NCI-H2029 (cell line): ENCODE measurements at regions not wholly inside any gene's neighbourhood (a gene's known extent, or its start where the extent isn't known, plus 50 kb on each side); places are given as distances from the start of the nearest gene placed in this dataset.
"Not testable (repeated sequence)": the region's sequence is repeated elsewhere in the genome, so short reads cannot be mapped to it uniquely, and the experiment has no call there.

Experiments used
- DNase-seq: peaks from one replicate; lab custom pipeline; 2025; lab: John Stamatoyannopoulos, UW

- DNase-seq, result no peak
These were observed 118.3 kb upstream of the EEF2KMT start for GRCh38 chr16:5215901-5216300.

- DNase-seq, result no peak
These were observed 116.9 kb upstream of the EEF2KMT start for GRCh38 chr16:5214466-5214865.

- DNase-seq, result not testable (repeated sequence)
These were observed 114.9 kb upstream of the EEF2KMT start for GRCh38 chr16:5212501-5212900.

- not testable (repeated sequence) for DNase-seq
These were observed 110.4 kb upstream of the EEF2KMT start for GRCh38 chr16:5207862-5208498.

- no peak for DNase-seq
These were observed 109.5 kb upstream of the EEF2KMT start for GRCh38 chr16:5207001-5207523.

GRCh38 chr16:5206331-5206990 lies 108.9 kb upstream of the EEF2KMT start:
- DNase-seq, result no peak

DNA sequence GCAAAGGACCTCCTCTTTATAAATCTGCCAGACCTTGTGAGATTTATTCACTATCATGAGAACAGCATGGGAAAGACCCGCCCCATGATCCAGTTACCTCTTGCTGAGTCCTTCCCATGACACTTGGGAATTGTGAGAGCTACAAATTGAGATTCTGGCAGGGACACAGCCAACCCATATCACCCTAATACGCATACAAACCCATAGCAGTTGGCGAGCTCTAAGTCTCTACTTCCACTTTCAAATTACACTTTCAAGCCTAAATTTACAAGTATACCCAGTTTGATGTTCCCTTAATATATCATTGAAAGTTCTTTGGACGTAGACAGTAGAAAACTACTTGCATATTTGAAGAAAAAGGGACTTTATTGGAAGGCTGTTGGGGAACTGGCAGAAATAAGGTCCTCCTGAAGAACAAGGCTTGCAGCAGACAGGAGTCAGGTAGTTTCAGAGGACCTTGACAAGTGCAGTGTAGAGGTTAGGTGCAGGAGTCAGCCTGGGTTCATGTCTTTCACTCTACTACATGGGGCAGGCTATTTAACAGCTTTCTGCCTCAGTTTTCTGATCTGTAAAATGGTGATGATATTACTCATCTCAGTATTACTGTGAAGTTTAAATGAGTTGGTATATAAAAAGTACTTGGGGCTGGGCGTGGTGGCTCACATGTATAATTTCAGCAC lies 107.9 kb upstream of the EEF2KMT start:
- DNase-seq, result no peak

- not testable (repeated sequence) for DNase-seq
These were observed 106.1 kb upstream of the EEF2KMT start for GRCh38 chr16:5203675-5204074.

DNA sequence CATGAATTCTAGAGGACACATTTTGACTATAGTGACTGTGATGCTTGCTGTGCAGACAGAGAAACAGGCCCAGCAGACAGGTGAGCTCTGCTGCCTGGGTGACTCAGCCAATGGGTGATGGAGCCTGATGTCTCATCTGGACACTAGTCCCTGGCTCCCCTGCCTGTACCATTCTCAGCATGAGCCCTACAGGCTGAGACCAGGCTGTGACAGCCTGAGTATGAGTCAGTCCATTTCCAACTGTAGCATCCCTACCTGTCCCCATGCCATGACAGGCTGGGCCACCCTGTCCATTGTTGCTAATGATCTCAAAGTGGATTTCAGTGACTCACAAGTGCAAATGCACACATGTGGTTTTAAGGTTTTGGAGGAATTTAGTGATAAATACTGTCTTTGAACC lies 102.5 kb upstream of the EEF2KMT start:
- DNase-seq, result no peak

DNA sequence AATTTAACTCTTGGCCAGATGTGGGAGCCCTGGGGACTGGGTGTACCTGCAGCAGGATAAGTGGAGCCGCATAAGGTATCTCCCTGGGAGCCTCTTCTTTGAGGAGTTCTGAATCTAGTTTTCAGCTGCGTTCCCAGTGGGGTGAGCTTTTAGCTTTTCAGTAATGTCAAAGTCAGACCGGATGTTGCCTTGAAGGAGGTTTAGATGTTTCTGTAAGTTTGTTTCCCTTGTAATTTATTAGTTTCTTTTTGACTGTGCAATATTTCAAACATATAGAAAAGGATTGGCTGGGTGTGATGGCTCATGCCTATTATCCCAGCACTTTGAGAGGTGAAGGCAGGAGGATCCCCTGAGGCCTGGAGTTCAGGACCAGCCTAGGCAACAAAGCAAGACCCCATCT lies 98.6 kb upstream of the EEF2KMT start:
- DNase-seq, result no peak

DNA sequence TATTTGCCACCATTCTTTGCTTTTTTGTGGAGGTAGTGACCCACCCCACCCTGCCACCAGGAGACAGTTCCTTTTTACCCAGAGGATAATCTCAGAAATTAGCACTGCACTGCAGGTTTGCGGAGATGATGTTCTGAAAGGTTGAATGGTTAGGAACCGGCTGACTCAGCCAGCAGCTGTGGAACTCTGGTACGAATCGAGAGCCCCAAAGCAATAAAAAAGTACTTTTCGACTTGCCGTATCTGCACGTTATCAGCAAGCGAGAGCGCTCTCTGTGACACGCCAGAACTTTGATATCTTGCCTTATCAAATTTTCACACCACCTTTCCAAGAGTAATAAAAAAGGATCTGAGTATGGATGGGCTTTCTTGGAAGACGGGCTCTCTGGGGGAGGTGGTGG lies 96.3 kb upstream of the EEF2KMT start:
- no peak for DNase-seq

DNA sequence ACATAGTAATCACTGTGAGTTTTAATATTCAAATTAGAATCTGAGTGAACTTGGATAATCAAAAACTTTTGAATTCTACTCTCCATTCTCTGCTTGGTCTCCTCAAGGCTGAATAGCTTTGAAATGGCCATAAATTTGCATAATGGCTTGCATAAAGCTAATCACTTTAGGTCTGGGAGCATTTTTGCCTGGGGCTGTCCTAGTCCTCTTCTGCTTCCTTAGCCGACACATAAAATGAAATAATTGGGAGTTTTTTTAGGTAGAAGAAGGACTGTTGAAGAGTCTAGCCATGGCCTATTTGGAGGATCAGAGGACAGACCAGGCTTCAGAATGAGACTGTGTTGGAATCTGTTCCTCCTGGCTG lies 91.4 kb upstream of the EEF2KMT start:
- DNase-seq, result no peak

DNA sequence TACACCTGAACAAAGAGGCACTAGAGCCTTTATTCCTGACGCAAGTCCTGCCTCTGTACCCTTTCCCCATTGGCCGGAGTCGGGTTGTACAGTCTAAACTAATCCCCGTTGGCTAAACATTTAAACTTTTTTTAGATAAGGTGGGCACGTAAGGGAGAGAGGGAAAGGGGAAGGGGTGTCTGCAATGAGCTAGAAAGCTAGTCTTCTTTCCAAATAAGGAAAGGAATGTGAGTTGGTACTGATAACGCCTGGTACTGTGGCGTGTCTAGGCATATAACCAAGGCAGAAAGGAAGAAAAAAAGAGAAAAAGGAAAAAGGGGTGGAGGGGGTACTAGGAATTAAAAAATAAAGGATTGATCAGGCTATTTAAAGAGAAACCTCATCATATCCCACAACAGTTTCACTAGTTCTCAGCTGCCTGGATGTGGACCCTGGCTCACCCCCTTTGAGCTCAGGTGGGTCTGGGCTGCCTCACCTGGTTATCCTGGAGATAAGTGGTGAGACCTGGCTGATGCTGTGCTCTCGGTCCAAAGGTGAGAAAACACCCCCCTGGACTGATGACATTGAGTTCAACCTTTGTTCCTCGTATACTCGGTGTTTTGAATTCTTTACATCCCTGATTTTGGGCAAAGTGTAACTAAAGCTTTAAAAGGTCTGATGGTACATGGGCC lies 90.9 kb upstream of the EEF2KMT start:
- DNase-seq, result no peak

GRCh38 chr16:5187402-5187952 lies 89.9 kb upstream of the EEF2KMT start:
- DNase-seq, result no peak

DNA sequence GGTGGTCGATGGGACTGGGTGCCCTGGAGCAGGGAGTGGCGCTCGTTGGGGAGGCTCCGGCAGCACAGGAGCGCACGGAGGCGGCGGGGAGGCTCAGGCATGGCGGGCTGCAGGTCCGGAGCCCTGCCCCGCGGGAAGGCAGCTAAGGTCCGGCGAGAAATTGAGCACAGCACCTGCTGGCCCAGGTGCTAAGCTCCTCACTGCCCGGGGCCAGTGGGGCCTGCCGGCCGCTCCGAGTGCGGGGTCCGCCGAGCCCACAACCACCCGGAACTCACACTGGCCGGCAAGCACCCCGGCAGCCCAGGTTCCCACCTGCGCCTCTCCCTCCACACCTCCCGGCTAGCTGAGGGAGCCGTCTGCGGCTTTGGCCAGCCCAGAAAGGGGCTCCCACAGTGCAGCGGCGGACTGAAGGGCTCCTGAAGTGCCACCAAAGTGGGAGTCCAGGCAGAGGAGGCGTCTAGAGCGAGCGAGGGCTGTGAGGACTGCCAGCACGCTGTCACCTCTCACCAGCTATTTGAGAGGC lies 88.8 kb upstream of the EEF2KMT start:
- no peak for DNase-seq

DNA sequence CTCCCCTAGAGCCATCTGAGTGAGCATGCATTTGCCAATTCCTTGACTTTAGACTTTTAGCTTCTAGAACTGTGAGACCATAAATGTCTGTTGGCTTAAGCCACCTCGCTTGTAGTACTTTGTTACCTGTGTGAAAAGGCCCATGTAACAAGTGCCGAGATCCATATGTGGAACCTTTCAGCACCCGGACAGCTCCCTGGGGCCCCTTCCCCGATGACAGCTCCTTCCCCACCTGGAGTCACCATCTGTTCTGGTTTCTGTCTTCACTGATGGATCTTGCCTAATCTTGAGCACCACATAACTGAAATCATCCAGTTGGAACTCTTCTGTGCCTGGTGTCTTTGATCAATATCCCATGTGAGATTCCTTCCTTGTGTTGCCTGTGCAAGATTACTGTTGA lies 78.9 kb upstream of the EEF2KMT start:
- DNase-seq, result no peak

- no peak for DNase-seq
These were observed 77.7 kb upstream of the EEF2KMT start for GRCh38 chr16:5175266-5175665.

DNA sequence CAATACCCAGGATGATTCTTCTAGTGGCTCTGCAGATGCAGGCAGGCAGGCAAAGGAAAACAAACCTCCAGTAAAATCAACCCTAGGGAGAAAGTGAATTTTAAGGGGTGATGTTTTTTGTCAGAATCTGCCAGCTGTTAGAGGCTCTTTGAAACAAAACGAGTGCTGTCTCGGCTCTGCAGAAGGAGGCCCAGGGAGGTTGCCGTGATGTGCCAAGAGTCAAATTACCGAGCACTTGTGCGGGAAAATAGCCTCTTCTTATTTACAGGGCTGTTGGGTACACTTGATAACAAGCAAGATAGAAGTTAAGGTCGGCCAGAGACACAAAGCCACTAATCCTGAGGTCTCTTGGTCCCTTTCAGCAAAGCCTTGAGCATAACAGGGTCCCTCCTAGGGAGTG lies 68.9 kb upstream of the EEF2KMT start:
- peak; percentile 1 for DNase-seq

GRCh38 chr16:5165429-5165828 lies 67.8 kb upstream of the EEF2KMT start:
- DNase-seq, result not testable (repeated sequence)

- DNase-seq, result not testable (repeated sequence)
These were observed 65.2 kb upstream of the EEF2KMT start for GRCh38 chr16:5162801-5163200.

- DNase-seq, result not testable (repeated sequence)
These were observed 64.3 kb upstream of the EEF2KMT start for GRCh38 chr16:5161888-5162287.

GRCh38 chr16:5160010-5160409 lies 62.4 kb upstream of the EEF2KMT start:
- DNase-seq, result not testable (repeated sequence)
